Type B pancreatic cell (in vitro differentiated cells): ENCODE measurements at regions not wholly inside any gene's neighbourhood (a gene's known extent, or its start where the extent isn't known, plus 50 kb on each side); places are given as distances from the start of the nearest gene placed in this dataset.

Experiments
- DNase-seq: peaks from one replicate; pipeline ENCODE4 v3.0.0; 2021; ENCODE audit warnings: mixed read lengths; ENCODE audit not compliant: unreplicated experiment; ENCODE audit errors: extremely low spot score
- H3K27ac Mint-ChIP-seq: 2 replicates; pipeline ENCODE4 v1.8.0; 2021; ENCODE audit warnings: mild to moderate bottlenecking, mixed read lengths
- H3K27me3 Mint-ChIP-seq: 2 replicates; pipeline ENCODE4 v1.8.0; 2021; ENCODE audit warnings: mixed read lengths
- H3K36me3 Mint-ChIP-seq: 2 replicates; pipeline ENCODE4 v1.8.0; 2021; ENCODE audit warnings: mixed read lengths
- H3K4me1 Mint-ChIP-seq: one replicate; pipeline ENCODE4 v1.8.0; 2021; ENCODE audit warnings: mixed read lengths; ENCODE audit not compliant: unreplicated experiment
- H3K4me3 Mint-ChIP-seq: 2 replicates; pipeline ENCODE4 v1.8.0; 2021; ENCODE audit warnings: mild to moderate bottlenecking, mixed read lengths
- H3K9me3 Mint-ChIP-seq: 2 replicates; pipeline ENCODE4 v1.8.0; 2021; ENCODE audit warnings: mixed read lengths
- TF ChIP-seq, protein P1 (sequence below): fragments of 200-600 bp; sonication (generic); conservative IDR thresholded peaks from 2 replicates; pipeline ENCODE4 v1.5.0; 2021; ENCODE audit warnings: antibody characterized with exemption, mild to moderate bottlenecking

DNA sequence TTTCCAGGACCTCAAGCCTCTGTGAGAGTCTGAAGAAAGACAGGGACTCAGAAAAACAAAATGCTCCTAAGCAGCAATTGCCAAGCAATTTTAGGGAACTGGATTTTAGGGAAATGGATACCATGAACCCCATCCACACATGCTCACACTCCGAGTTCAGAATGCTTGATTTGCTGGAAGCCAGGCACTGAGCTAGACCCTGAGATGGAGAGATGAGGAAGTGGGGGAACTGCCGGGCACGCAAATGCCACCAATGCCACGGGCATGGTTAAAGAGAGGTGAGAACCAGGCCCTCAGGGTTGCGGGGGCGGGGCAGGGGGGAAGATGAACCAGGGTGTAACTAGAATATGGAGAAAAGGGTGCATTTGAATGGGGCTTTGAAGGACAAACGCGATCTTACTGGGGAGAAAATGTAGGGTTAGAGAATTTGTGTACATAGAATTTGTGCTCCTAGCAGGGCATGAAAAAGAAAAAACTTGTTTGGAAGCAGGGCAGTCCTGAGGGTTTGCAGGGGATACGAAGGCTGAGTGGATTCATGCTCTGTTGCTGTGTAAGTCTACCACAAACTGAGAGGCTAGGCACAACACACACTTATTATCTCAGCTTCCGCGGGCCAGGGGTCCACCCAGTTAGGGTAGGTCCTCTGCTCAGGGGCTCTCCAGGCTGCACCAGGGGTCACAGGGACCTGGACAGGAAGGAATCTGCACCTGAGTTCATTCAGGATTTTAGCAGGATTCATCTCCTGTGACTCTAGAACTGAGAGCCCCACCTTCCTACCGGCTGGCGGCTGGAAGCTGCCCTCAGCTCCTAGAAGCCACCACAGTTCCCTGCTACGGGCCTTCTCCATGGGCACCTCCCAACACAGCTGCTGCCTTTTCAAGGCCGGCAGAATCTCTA lies 108.0 kb downstream of the SNX5 start:
- Mint-ChIP-seq H3K36me3 (no peaks in the 10 kb centered on the region), H3K4me1 (peaks cover 8% of the 10 kb centered on the region), H3K4me3 (no peak overlapping the region), H3K9me3 (no peaks in the 10 kb centered on the region), H3K27me3 (peaks cover 5% of the 10 kb centered on the region), H3K27ac (no peak overlapping the region)
- TF ChIP-seq, protein P1, sequence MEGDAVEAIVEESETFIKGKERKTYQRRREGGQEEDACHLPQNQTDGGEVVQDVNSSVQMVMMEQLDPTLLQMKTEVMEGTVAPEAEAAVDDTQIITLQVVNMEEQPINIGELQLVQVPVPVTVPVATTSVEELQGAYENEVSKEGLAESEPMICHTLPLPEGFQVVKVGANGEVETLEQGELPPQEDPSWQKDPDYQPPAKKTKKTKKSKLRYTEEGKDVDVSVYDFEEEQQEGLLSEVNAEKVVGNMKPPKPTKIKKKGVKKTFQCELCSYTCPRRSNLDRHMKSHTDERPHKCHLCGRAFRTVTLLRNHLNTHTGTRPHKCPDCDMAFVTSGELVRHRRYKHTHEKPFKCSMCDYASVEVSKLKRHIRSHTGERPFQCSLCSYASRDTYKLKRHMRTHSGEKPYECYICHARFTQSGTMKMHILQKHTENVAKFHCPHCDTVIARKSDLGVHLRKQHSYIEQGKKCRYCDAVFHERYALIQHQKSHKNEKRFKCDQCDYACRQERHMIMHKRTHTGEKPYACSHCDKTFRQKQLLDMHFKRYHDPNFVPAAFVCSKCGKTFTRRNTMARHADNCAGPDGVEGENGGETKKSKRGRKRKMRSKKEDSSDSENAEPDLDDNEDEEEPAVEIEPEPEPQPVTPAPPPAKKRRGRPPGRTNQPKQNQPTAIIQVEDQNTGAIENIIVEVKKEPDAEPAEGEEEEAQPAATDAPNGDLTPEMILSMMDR: no peak
- no peak for DNase-seq

DNA sequence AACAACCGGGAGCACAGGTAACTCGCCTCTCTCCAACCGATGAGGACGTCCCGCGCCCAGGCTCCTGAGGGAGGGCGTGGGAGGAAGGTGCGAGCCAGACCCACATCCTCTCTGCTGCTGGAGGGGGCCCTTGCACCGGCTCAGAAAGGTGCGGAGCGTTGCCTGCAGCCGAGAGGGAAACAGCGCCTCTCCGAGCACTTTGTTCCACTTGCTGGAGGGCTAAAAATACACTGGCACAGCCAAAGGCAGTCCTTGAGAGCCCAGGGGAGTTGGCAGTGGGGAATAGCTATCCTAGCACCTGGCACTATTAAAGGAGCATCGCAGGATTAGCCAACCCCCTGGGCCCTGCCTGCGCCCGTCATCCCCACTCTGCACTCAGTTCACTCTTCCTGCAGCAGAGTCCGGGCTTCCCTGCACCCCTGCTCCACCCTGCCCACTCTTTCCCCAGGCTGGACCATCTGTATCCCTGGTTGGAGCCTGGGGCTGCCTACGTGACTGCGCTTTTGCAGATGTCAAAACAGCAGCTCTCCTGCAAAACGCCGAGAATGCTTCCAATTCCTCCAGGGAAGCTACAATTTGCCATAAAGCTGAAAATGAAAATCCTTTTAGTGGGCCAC lies 108.9 kb downstream of the SNX5 start:
- H3K27me3 Mint-ChIP-seq: peaks cover 5% of the 10 kb centered on the region
- TF ChIP-seq, protein P1: no peak
- peaks cover 8% of the 10 kb centered on the region for H3K4me1 Mint-ChIP-seq

GRCh38 chr20:17859002-17859615 lies 109.5 kb downstream of the SNX5 start:
- Mint-ChIP-seq H3K27me3 (peaks cover 5% of the 10 kb centered on the region), H3K36me3 (no peaks in the 10 kb centered on the region), H3K4me1 (peaks cover 12% of the 10 kb centered on the region), H3K9me3 (no peaks in the 10 kb centered on the region), H3K4me3 (no peak overlapping the region), H3K27ac (no peak overlapping the region)
- no peak for DNase-seq
- TF ChIP-seq, protein P1: no peak

More for the DNA sequence above, 108.9 kb downstream of the SNX5 start:
- H3K27ac Mint-ChIP-seq: no peak overlapping the region
- DNase-seq: no peak
- no peak overlapping the region for H3K4me3 Mint-ChIP-seq
- H3K36me3 Mint-ChIP-seq: no peaks in the 10 kb centered on the region
- no peaks in the 10 kb centered on the region for H3K9me3 Mint-ChIP-seq

DNA sequence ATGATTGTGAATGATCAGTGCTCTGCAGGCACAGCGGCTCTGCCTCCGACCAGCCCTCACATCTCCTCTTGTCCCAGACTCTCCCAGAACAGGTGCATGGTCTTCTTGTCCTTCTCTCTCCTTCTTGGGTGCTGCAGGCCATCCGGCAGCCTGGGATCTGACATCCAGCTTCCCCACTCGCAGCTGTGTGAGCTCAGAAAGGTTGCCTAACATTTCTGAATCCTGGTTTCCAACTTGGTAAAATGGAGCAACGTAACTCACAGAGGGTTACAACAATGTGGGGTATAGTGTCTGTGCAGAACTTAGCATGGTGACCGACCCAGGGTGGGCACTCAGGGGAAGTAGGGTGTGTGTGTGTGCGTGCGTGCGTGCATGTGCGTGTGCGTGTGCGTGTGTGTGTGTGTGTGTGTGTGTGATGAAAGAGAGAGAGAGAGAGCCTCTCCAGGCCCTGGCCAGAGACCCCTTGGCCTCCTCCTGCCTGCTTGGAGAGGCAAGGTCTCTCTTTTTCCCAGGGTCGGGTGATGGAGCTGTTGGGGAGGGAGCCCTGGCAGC lies 110.1 kb downstream of the SNX5 start:
- Mint-ChIP-seq H3K4me3 (no peak overlapping the region), H3K27ac (no peak overlapping the region), H3K9me3 (no peaks in the 10 kb centered on the region), H3K4me1 (peaks cover 15% of the 10 kb centered on the region), H3K27me3 (peaks cover 5% of the 10 kb centered on the region), H3K36me3 (no peaks in the 10 kb centered on the region)
- DNase-seq: no peak
- TF ChIP-seq, protein P1: no peak

- TF ChIP-seq, protein P1: no peak
- H3K36me3 Mint-ChIP-seq: no peaks in the 10 kb centered on the region
- H3K27ac Mint-ChIP-seq: no peak overlapping the region
Measured at GRCh38 chr20:17857639-17858449, 110.8 kb downstream of the SNX5 start.

More at GRCh38 chr20:17857639-17858449, 110.8 kb downstream of the SNX5 start:
- H3K27me3 Mint-ChIP-seq: peaks cover 5% of the 10 kb centered on the region
- DNase-seq: no peak
- no peaks in the 10 kb centered on the region for H3K9me3 Mint-ChIP-seq
- H3K4me3 Mint-ChIP-seq: no peak overlapping the region
- H3K4me1 Mint-ChIP-seq: peaks cover 18% of the 10 kb centered on the region
